Aorta (tissue), 5 donors: ENCODE measurements at regions not wholly inside any gene's neighbourhood (a gene's known extent, or its start where the extent isn't known, plus 50 kb on each side); places are given as distances from the start of the nearest gene placed in this dataset.

Experiments
- ATAC-seq: fragments of 200-7000 bp; cut with Tn5 transposase; one replicate; pipeline ENCODE4 v1.9.1; 2022; ENCODE audit warnings: moderate library complexity; ENCODE audit not compliant: low FRiP score
- DNase-seq, 2 donors: peaks; one replicate each; pipeline ENCODE4 v3.0.0-alpha.2; 2020
- H3K27ac ChIP-seq, 2 donors: one replicate each; pipeline ENCODE4 v1.5.1; 2013; ENCODE audit warnings: low read length in 2 of 2, mild to moderate bottlenecking in 2 of 2, moderate library complexity in 2 of 2, control low read depth in 1 of 2, inconsistent platforms in 1 of 2, low read depth in 1 of 2
- H3K27me3 ChIP-seq, 2 donors: one replicate each; pipeline ENCODE4 v1.6.1; 2013; ENCODE audit warnings: control low read depth in 1 of 2, low read length in 1 of 2, mild to moderate bottlenecking in 1 of 2, moderate library complexity in 1 of 2; ENCODE audit not compliant: insufficient read depth in 2 of 2, control insufficient read depth in 1 of 2
- H3K36me3 ChIP-seq, 2 donors: one replicate each; pipeline ENCODE4 v1.6.1; 2013; ENCODE audit warnings: control low read depth in 1 of 2, low read length in 1 of 2, mild to moderate bottlenecking in 1 of 2; ENCODE audit not compliant: insufficient read depth in 2 of 2, control insufficient read depth in 1 of 2
- H3K4me1 ChIP-seq, 2 donors: one replicate each; pipeline ENCODE4 v1.6.1; 2013; ENCODE audit warnings: low read length in 2 of 2, control low read depth in 1 of 2, mild to moderate bottlenecking in 1 of 2, moderate library complexity in 1 of 2; ENCODE audit not compliant: insufficient read depth in 2 of 2, control insufficient read depth in 1 of 2
- H3K4me3 ChIP-seq, 2 donors: one replicate each; pipeline ENCODE4 v1.5.1; 2013; ENCODE audit warnings: low read length in 2 of 2, control low read depth in 1 of 2, mild to moderate bottlenecking in 1 of 2
- H3K9me3 ChIP-seq: one replicate; pipeline ENCODE4 v1.6.1; 2013; ENCODE audit warnings: mild to moderate bottlenecking, low read length; ENCODE audit not compliant: control insufficient read depth
- WGBS, 2 donors: extraction: QIAGEN DNeasy Blood & Tissue Kit; methylation state at CpG; one replicate each; pipeline ENCODE4 v1.1.7; 2013; 5-methylcytosine and 5-hydroxymethylcytosine counted together
- intact Hi-C, 2 donors: fragments of 100-400 bp; cut with DNase I; formaldehyde crosslinking; loops; one replicate each; pipeline versions ENCODE4 v1.14.2 to v1.15.0; 2022
- donor health status: healthy with polysubstance abuse.
- donor health status: Bipolar disorder and iron deficiency.
- donor health status: DM: no; HTN: no; CAD: no.
- donor health status: DM: no; HTN: no; CAD: no.
- donor health status: DM: yes; HTN: yes; CAD: no.

DNA sequence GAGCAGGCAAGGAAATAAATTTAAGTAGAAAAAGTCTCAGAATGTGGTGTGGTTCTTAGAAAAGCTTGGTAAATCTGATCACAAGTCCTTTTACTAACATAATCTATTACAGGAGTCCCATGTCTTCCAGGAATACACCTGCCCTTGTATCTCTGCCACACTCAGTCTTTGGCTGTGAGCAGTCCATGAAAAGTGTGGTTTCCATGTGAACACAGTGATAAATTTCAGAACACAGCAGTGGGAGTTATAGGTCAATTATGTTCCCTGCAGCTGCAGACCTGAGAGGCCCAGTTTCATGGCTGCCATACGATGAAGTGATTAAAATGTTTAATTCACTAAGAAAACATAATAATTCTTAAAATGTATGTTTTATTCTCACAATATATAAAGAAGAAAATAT is 366.9 kb upstream of the STAC start:
- 58 to 71% methylated on average over 1 of the region's 1 CpG for WGBS, 2 donors
- ATAC-seq = no peak
- intact Hi-C loops = no loop called here

GRCh38 chr3:36025232-36025631 is 355.1 kb upstream of the STAC start:
- no peaks in the 10 kb centered on the region for H3K27me3 ChIP-seq
- no peak overlapping the region for H3K4me3 ChIP-seq
- 85 to 86% methylated on average over 3 of the region's 3 CpGs for WGBS, 2 donors
- H3K36me3 ChIP-seq = no peaks in the 10 kb centered on the region
- ATAC-seq = no peak
- H3K9me3 ChIP-seq = no peaks in the 10 kb centered on the region
- no peak for DNase-seq
- H3K27ac ChIP-seq = no peak overlapping the region
- intact Hi-C loops = no loop called here
- no peaks in the 10 kb centered on the region for H3K4me1 ChIP-seq

More for the DNA sequence above, 366.9 kb upstream of the STAC start:
- no peak overlapping the region for H3K4me3 ChIP-seq
- no peaks in the 10 kb centered on the region for H3K36me3 ChIP-seq
- no peaks in the 10 kb centered on the region for H3K27me3 ChIP-seq
- H3K9me3 ChIP-seq = peaks cover under 1% of the 10 kb centered on the region
- H3K27ac ChIP-seq = no peak overlapping the region
- H3K4me1 ChIP-seq = no peaks in the 10 kb centered on the region
- no peak for DNase-seq

- H3K4me1 ChIP-seq = no peaks in the 10 kb centered on the region
Measured at GRCh38 chr3:36032180-36033047, 347.9 kb upstream of the STAC start.

GRCh38 chr3:36058404-36059030 is 321.8 kb upstream of the STAC start:
- intact Hi-C loops = no loop called here
- Histone ChIP-seq H3K27me3 (no peaks in the 10 kb centered on the region), H3K27ac (no peak overlapping the region), H3K4me3 (no peak overlapping the region), H3K36me3 (no peaks in the 10 kb centered on the region), H3K9me3 (no peaks in the 10 kb centered on the region), H3K4me1 (no peaks in the 10 kb centered on the region)
- DNase-seq = no peak
- ATAC-seq = no peak

More at GRCh38 chr3:36032180-36033047, 347.9 kb upstream of the STAC start:
- intact Hi-C loops = no loop called here
- Histone ChIP-seq H3K27ac (no peak overlapping the region), H3K9me3 (no peaks in the 10 kb centered on the region), H3K4me3 (no peak overlapping the region), H3K27me3 (no peaks in the 10 kb centered on the region), H3K36me3 (no peaks in the 10 kb centered on the region)
- ATAC-seq (no peak), DNase-seq (no peak)
- 85% methylated on average over 6 of the region's 6 CpGs for WGBS, 2 donors

- H3K4me3 ChIP-seq = no peak overlapping the region
- no peak overlapping the region for H3K27ac ChIP-seq
- H3K27me3 ChIP-seq = no peaks in the 10 kb centered on the region
- H3K36me3 ChIP-seq = no peaks in the 10 kb centered on the region
- 72 to 74% methylated on average over 5 of the region's 5 CpGs for WGBS, 2 donors
- H3K9me3 ChIP-seq = no peaks in the 10 kb centered on the region
- DNase-seq (no peak), ATAC-seq (no peak)
- H3K4me1 ChIP-seq = no peaks in the 10 kb centered on the region
- intact Hi-C loops = no loop called here
Measured at GRCh38 chr3:36060950-36061349, 319.4 kb upstream of the STAC start.

GRCh38 chr3:36063992-36064391 is 316.3 kb upstream of the STAC start:
- no peak for DNase-seq
- no peak for ATAC-seq
- H3K27ac ChIP-seq = no peak overlapping the region
- no peaks in the 10 kb centered on the region for H3K27me3 ChIP-seq
- intact Hi-C loops = no loop called here
- H3K4me1 ChIP-seq = no peaks in the 10 kb centered on the region
- no peaks in the 10 kb centered on the region for H3K9me3 ChIP-seq
- H3K4me3 ChIP-seq = no peak overlapping the region
- H3K36me3 ChIP-seq = no peaks in the 10 kb centered on the region
- 78 to 80% methylated on average over 2 of the region's 2 CpGs for WGBS, 2 donors

GRCh38 chr3:36065321-36065720 is 315.0 kb upstream of the STAC start:
- intact Hi-C loops = no loop called here
- WGBS, 2 donors = 83 to 90% methylated on average over 2 of the region's 2 CpGs

DNA sequence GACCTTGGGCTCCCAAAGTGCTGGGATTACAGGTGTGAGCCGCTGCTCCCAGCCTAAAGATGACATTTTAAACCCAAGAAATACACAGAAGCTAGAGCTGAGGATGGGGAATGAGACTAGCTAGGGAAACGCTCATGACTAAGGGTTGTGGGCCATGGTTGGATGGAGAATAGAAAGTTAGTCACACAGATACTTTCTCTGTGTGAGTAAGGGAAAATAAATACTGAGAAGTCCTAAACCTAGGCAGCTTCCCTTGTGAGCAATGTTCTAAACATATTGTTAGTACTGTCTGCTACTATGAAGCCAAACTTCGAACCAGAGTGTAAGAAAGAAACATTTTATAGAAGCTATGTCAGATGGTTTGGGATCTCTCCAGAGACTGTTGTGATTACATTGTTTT is 304.8 kb upstream of the STAC start:
- DNase-seq (no peak), ATAC-seq (no peak)
- H3K27me3 ChIP-seq = no peaks in the 10 kb centered on the region
- no peaks in the 10 kb centered on the region for H3K4me1 ChIP-seq
- H3K36me3 ChIP-seq = no peaks in the 10 kb centered on the region
- H3K9me3 ChIP-seq = no peaks in the 10 kb centered on the region
- no peak overlapping the region for H3K4me3 ChIP-seq
- intact Hi-C loops = no loop called here
- WGBS, 2 donors = 72 to 75% methylated on average over 3 of the region's 3 CpGs
- H3K27ac ChIP-seq = no peak overlapping the region

More at GRCh38 chr3:36065321-36065720, 315.0 kb upstream of the STAC start:
- Histone ChIP-seq H3K4me1 (no peaks in the 10 kb centered on the region), H3K27ac (no peak overlapping the region), H3K9me3 (no peaks in the 10 kb centered on the region), H3K4me3 (no peak overlapping the region), H3K27me3 (no peaks in the 10 kb centered on the region), H3K36me3 (no peaks in the 10 kb centered on the region)
- no peak for DNase-seq
- no peak for ATAC-seq

DNA sequence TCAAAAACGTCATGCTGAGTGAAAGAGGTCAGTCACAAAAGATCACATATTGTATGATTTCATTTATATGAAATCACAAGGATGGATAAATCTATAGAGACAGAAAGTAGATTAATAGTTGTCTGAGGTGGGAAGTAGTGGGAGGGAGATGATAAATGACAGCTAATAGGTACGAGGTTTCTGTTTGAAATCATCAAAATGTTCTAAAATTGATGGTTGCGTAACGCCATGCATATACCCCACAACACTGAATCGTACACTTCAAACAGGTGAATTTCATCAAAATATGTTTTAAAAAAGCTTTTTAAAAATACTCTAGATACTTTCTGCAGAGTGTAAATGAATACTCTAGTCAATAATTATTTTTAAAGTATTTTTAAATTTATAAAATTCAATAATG is 303.0 kb upstream of the STAC start:
- WGBS, 2 donors = 84 to 85% methylated on average over 5 of the region's 5 CpGs
- H3K4me1 ChIP-seq = no peaks in the 10 kb centered on the region
- no peak for ATAC-seq
- no peaks in the 10 kb centered on the region for H3K27me3 ChIP-seq
- no peaks in the 10 kb centered on the region for H3K9me3 ChIP-seq
- no peaks in the 10 kb centered on the region for H3K36me3 ChIP-seq
- intact Hi-C loops = no loop called here
- H3K27ac ChIP-seq = no peak overlapping the region
- no peak overlapping the region for H3K4me3 ChIP-seq
- DNase-seq = no peak
